GM21447 (cell line): ENCODE measurements at regions not wholly inside any gene's neighbourhood (a gene's known extent, or its start where the extent isn't known, plus 50 kb on each side); places are given as distances from the start of the nearest gene placed in this dataset.

Source experiments
- ATAC-seq: cut with Tn5 transposase; IDR thresholded peaks from one replicate; pipeline ENCODE4 v1.9.1; 2021; ENCODE audit not compliant: unreplicated experiment

GRCh38 chr14:65348137-65348536, 64.4 kb upstream of the FUT8 start:
- ATAC-seq, result no peak

- no peak for ATAC-seq
Measured at GRCh38 chr14:65349100-65349499, 63.4 kb upstream of the FUT8 start.

- peak; percentile 59 for ATAC-seq
Measured at GRCh38 chr14:65351493-65352194, 60.9 kb upstream of the FUT8 start.

GRCh38 chr14:65352964-65353530, 59.5 kb upstream of the FUT8 start:
- ATAC-seq, result no peak

GRCh38 chr14:65354131-65354530, 58.4 kb upstream of the FUT8 start:
- ATAC-seq, result no peak

GRCh38 chr14:65354715-65355114, 57.8 kb upstream of the FUT8 start:
- no peak for ATAC-seq

GRCh38 chr14:65356327-65356836, 56.1 kb upstream of the FUT8 start:
- no peak for ATAC-seq

GRCh38 chr14:65357113-65357512, 55.4 kb upstream of the FUT8 start:
- ATAC-seq, result no peak

- ATAC-seq, result no peak
Measured at GRCh38 chr14:65357689-65358088, 54.8 kb upstream of the FUT8 start.

GRCh38 chr14:65359503-65359902, 53.0 kb upstream of the FUT8 start:
- ATAC-seq, result no peak

- ATAC-seq, result no peak
Measured at GRCh38 chr14:65360144-65360784, 52.3 kb upstream of the FUT8 start.

GRCh38 chr14:65361920-65362319, 50.6 kb upstream of the FUT8 start:
- ATAC-seq, result no peak
